Prostate gland (tissue), 2 donors: ENCODE measurements at regions not wholly inside any gene's neighbourhood (a gene's known extent, or its start where the extent isn't known, plus 50 kb on each side); places are given as distances from the start of the nearest gene placed in this dataset.

Source experiments
- POLR2A ChIP-seq: fragments of 450-650 bp; IDR thresholded peaks from one replicate; pipeline ENCODE4 v1.6.1; 2016; ENCODE audit warnings: antibody characterized with exemption, mild to moderate bottlenecking
- TF ChIP-seq, protein P1 (sequence below), 4 experiments: fragments of 200-600 bp in 2 of 4; fragments of 450-650 bp in 2 of 4; sonication (generic) in 2 of 4; IDR thresholded peaks; 1 replicate in 3 of 4; 2 replicates in 1 of 4; pipeline ENCODE4 v1.5.1; 2016 to 2019; ENCODE audit warnings: antibody characterized with exemption in 4 of 4, mild to moderate bottlenecking in 2 of 4, moderate library complexity in 2 of 4

DNA sequence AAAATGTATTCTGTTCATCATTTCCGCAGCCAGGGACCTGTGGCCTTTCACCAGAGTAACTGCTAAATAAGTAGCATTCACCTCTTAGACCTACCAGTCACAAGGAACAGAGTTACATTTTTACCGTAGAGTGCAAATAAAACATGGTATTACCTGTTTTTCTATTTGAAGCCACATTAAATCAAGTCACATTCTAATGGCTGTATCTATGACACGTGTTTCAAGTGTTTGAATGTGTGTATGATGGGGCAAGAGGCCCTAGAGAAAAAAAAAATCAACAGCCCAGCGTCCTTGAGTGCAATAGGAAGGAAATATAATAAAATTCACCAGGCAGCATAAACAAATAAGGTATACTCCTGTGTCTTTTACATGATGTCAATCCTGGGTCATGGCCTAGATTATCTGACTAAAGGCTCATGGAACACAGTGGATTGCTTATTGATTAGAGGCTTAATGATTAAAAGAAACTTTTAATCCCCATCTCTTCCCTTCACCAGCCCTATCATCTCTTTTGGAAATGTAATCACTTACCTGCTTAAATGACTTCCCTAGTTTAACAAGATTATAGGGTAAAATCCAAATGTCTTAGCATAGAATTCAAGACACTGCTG is 168.7 kb upstream of the CDH5 start:
- TF ChIP-seq, protein P1, sequence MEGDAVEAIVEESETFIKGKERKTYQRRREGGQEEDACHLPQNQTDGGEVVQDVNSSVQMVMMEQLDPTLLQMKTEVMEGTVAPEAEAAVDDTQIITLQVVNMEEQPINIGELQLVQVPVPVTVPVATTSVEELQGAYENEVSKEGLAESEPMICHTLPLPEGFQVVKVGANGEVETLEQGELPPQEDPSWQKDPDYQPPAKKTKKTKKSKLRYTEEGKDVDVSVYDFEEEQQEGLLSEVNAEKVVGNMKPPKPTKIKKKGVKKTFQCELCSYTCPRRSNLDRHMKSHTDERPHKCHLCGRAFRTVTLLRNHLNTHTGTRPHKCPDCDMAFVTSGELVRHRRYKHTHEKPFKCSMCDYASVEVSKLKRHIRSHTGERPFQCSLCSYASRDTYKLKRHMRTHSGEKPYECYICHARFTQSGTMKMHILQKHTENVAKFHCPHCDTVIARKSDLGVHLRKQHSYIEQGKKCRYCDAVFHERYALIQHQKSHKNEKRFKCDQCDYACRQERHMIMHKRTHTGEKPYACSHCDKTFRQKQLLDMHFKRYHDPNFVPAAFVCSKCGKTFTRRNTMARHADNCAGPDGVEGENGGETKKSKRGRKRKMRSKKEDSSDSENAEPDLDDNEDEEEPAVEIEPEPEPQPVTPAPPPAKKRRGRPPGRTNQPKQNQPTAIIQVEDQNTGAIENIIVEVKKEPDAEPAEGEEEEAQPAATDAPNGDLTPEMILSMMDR (IDR thresholded peaks at IDR 0.05), result no peak
- no peak for TF ChIP-seq POLR2A
